ENCODE measurements at regions not wholly inside any gene's neighbourhood (a gene's known extent, or its start where the extent isn't known, plus 50 kb on each side); places are given as distances from the start of the nearest gene placed in this dataset.

GRCh38 chr2:10520154-10520553, 72.0 kb upstream of the ODC1 start:
- peak; percentile 11 for DNase-seq

- DNase-seq: no peak
Measured at GRCh38 chr2:10519394-10519740, 71.2 kb upstream of the ODC1 start.

- no peak for DNase-seq
Measured at GRCh38 chr2:10518470-10519393, 70.6 kb upstream of the ODC1 start.

GRCh38 chr2:10517351-10518043, 69.4 kb upstream of the ODC1 start:
- DNase-seq: no peak

- DNase-seq: no peak
Measured at GRCh38 chr2:10515887-10516286, 67.8 kb upstream of the ODC1 start.

GRCh38 chr2:10514743-10515142, 66.6 kb upstream of the ODC1 start:
- DNase-seq: no peak

GRCh38 chr2:10514273-10514672, 66.1 kb upstream of the ODC1 start:
- DNase-seq: no peak

- no peak for DNase-seq
Measured at GRCh38 chr2:10513201-10513600, 65.1 kb upstream of the ODC1 start.

GRCh38 chr2:10508038-10508437, 59.9 kb upstream of the ODC1 start:
- DNase-seq: no peak

GRCh38 chr2:10507106-10507505, 59.0 kb upstream of the ODC1 start:
- no peak for DNase-seq

GRCh38 chr2:10504994-10505820, 57.1 kb upstream of the ODC1 start:
- no peak for DNase-seq

GRCh38 chr2:10504370-10504993, 56.4 kb upstream of the ODC1 start:
- no peak for DNase-seq

GRCh38 chr2:10502803-10503107, 54.6 kb upstream of the ODC1 start:
- DNase-seq: no peak

GRCh38 chr2:10501980-10502802, 54.1 kb upstream of the ODC1 start:
- no peak for DNase-seq

- DNase-seq: no peak
Measured at GRCh38 chr2:10501451-10501961, 53.4 kb upstream of the ODC1 start.

GRCh38 chr2:10500601-10501361, 52.7 kb upstream of the ODC1 start:
- DNase-seq: no peak

- no peak for DNase-seq
Measured at GRCh38 chr2:10499911-10500521, 51.9 kb upstream of the ODC1 start.

GRCh38 chr2:10499275-10499907, 51.3 kb upstream of the ODC1 start:
- DNase-seq: no peak

GRCh38 chr2:10498525-10499274, 50.6 kb upstream of the ODC1 start:
- no peak for DNase-seq

All from NCI-H1694 (cell line).